BE2C (cell line): ENCODE measurements at regions not wholly inside any gene's neighbourhood (a gene's known extent, or its start where the extent isn't known, plus 50 kb on each side); places are given as distances from the start of the nearest gene placed in this dataset.

Experiments
- DNase-seq: peaks from one replicate; pipeline ENCODE4 v3.0.0-alpha.2; 2020
- H3K27me3 ChIP-seq: fragments of 250-450 bp; sonication (Bioruptor Pico); 2 replicates; pipeline ENCODE4 v1.5.1; 2020; ENCODE audit warnings: mild to moderate bottlenecking
- H3K36me3 ChIP-seq: fragments of 250-450 bp; sonication (Bioruptor Pico); 2 replicates; pipeline ENCODE4 v1.5.1; 2020; ENCODE audit warnings: mild to moderate bottlenecking
- H3K4me1 ChIP-seq: fragments of 250-450 bp; sonication (Bioruptor Pico); 2 replicates; pipeline ENCODE4 v1.5.1; 2020
- H3K4me3 ChIP-seq: 2 replicates; pipeline ENCODE4 v1.5.1; 2011; ENCODE audit warnings: low read depth, low read length
- H3K9me3 ChIP-seq: fragments of 250-450 bp; sonication (Bioruptor Pico); 2 replicates; pipeline ENCODE4 v1.5.1; 2020
- CTCF ChIP-seq: IDR thresholded peaks from 2 replicates; pipeline ENCODE4 v1.5.1; 2012; ENCODE audit warnings: mild to moderate bottlenecking, low read depth, low read length

- TF ChIP-seq CTCF = no peak
- no peaks in the 10 kb centered on the region for H3K36me3 ChIP-seq
- H3K9me3 ChIP-seq = no peaks in the 10 kb centered on the region
- DNase-seq = no peak
- no peak overlapping the region for H3K4me3 ChIP-seq
- no peaks in the 10 kb centered on the region for H3K4me1 ChIP-seq
- H3K27me3 ChIP-seq = no peaks in the 10 kb centered on the region
Measured at GRCh38 chr18:52002600-52002999, 337.4 kb upstream of the DCC start.

GRCh38 chr18:52007105-52007504 is 332.9 kb upstream of the DCC start:
- Histone ChIP-seq H3K27me3 (no peaks in the 10 kb centered on the region), H3K4me1 (no peaks in the 10 kb centered on the region), H3K36me3 (no peaks in the 10 kb centered on the region), H3K4me3 (no peak overlapping the region), H3K9me3 (no peaks in the 10 kb centered on the region)
- no peak for DNase-seq
- TF ChIP-seq CTCF = no peak

GRCh38 chr18:52008330-52008729 is 331.7 kb upstream of the DCC start:
- Histone ChIP-seq H3K9me3 (no peaks in the 10 kb centered on the region), H3K4me1 (no peaks in the 10 kb centered on the region), H3K27me3 (no peaks in the 10 kb centered on the region), H3K36me3 (no peaks in the 10 kb centered on the region), H3K4me3 (no peak overlapping the region)
- no peak for DNase-seq
- no peak for TF ChIP-seq CTCF

DNA sequence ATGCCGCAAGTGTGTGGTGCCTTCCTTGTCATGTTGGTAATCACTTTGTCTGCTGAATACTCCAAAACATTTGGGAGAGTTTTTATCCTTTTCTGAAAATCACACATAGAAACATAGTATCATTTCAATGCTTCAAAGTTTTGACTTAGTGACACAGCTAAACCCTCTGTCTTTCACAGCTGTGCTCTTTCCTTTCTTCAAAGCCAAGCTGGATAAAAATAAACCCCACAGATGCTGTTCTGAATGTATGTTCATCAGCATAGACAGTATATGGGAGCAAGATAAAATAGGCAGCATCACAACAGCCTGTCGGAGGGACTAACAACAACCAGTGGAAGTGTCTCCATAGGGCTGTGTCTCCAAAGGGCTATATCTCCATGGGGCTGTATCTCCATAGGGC is 331.3 kb upstream of the DCC start:
- TF ChIP-seq CTCF = no peak
- H3K4me1 ChIP-seq = no peaks in the 10 kb centered on the region
- DNase-seq = no peak
- no peaks in the 10 kb centered on the region for H3K27me3 ChIP-seq
- no peaks in the 10 kb centered on the region for H3K9me3 ChIP-seq
- no peak overlapping the region for H3K4me3 ChIP-seq
- H3K36me3 ChIP-seq = no peaks in the 10 kb centered on the region

- H3K4me3 ChIP-seq = no peak overlapping the region
- TF ChIP-seq CTCF = no peak
- no peaks in the 10 kb centered on the region for H3K36me3 ChIP-seq
Measured at GRCh38 chr18:52009958-52010357, 330.0 kb upstream of the DCC start.

DNA sequence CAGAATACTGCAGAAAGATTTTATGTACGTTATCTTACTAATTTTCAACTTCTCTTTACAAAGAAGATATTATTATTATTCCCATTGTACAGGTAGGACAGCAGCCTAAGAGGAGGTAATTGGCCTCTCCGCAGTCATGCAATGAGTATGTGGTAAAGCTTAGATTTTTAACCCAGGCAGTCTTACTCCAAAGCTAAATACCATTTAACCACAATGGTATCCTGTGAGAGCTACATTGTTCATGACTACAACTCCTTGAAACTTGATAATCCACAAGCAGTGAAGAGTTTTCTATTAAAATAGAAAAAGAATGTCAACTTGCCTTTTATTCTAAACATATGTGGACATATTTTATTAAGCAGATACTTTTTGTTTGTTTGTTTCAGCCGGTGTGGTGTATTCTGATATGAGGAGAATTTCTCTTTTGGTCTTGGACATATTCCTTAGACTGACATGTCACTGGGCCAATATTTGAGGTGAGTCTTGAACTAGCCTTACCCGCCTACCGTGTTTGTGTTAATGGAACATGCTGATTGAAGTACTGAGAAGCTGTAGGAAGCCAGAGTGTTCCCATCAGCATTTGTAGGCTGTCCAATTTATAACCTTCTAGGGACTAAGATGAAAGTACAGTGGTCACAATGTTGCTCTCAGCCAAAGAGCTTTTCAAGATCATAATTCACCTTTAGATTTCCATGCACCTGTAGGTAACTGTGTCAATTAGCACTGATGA is 293.9 kb upstream of the DCC start:
- Histone ChIP-seq H3K9me3 (no peaks in the 10 kb centered on the region), H3K27me3 (no peaks in the 10 kb centered on the region), H3K4me1 (no peaks in the 10 kb centered on the region), H3K36me3 (no peaks in the 10 kb centered on the region), H3K4me3 (no peak overlapping the region)
- TF ChIP-seq CTCF = no peak
- no peak for DNase-seq

More at GRCh38 chr18:52009958-52010357, 330.0 kb upstream of the DCC start:
- H3K4me1 ChIP-seq = no peaks in the 10 kb centered on the region
- no peaks in the 10 kb centered on the region for H3K9me3 ChIP-seq
- no peak for DNase-seq
- H3K27me3 ChIP-seq = no peaks in the 10 kb centered on the region
